Activated CD4-positive, alpha-beta T cell treated with anti-CD3 and anti-CD28 coated beads, Interleukin-2, amount 50 U/mL, for 1 hour (primary cell): ENCODE measurements at regions not wholly inside any gene's neighbourhood (a gene's known extent, or its start where the extent isn't known, plus 50 kb on each side); places are given as distances from the start of the nearest gene placed in this dataset.
"Not testable (repeated sequence)": the region's sequence is repeated elsewhere in the genome, so short reads cannot be mapped to it uniquely, and the experiment has no call there.

Experiments used
- DNase-seq: peaks from one replicate; pipeline ENCODE4 v3.0.0-alpha.2; 2020

DNA sequence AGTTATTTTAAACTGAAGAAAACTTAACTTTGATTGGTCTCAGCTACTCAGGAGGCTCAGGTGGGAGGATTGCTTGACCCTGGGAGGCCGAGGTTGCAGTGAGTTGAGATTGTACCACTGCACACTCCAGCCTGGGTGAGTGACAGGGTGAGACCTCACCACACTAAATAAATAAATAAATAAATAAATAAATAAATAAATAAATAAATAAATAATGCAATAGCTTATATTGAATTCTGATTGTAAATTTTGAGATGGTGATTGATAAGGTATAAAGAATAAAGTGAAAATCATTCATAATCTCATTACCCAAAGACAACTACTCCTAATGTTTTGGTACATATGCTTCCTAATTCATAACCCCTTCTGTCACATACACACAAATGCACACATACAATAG lies 58.1 kb downstream of the TUBA3C start:
- DNase-seq = no peak

DNA sequence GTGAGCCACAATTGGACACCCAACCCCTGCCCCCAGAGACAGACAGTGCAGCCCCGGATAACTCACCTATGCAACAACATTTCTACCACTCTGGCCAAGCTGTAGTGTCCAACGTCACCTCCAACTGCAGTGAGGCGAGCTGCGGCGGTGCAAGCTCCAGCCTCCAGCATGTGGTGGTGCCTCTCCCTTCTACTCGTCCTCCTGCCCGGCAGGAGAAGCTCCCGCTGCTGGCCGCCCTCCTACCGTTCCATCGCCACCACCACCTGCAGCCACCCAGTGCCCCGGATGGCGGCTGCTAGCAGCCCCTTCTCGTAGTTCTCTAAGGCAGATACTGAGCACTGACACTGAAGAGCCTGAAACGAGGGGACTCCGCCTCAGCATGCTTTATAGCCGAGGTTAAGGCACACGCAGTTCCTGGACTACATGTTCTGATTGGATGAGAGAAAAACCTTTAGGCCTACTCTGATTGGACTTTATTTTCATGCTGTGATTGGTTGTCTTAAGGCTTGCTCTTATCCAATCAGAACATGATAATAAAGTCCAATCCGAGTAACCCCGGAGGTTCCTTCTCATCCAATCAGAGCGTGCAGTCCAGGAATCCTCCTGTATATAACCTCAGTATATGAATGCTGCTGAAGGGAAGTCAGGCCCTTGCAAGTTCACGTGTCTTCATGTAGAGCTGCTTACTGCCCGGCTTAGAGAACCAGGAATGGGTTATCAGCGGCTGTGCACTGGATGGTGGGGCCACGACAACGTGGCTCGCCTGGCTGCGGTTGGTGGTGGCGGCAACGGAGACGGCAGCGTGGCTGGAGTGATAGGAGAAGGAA lies 63.5 kb downstream of the TUBA3C start:
- no peak for DNase-seq

GRCh38 chr13:19109225-19109624 lies 72.4 kb downstream of the TUBA3C start:
- DNase-seq = not testable (repeated sequence)

GRCh38 chr13:19103140-19103539 lies 78.5 kb downstream of the TUBA3C start:
- DNase-seq = no peak

DNA sequence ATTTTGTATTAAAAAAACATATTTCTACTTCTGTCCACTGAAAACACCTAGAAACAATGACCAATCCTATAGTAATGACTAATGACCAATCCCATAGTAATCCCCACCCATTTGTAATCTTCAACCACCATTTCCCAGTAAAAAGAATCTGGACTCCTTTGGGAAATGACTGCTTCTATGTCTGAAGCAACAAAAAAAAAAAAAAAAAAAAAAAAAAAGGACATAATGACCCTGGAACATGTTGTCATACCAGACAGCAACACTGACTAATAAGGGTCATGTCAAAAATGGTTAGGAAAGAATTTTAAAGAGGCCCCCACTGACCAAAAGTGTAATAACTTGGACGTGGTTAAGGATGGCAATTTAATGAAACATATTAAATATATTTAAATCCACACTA lies 88.3 kb downstream of the TUBA3C start:
- no peak for DNase-seq

GRCh38 chr13:19090495-19090894 lies 91.1 kb downstream of the TUBA3C start:
- DNase-seq = no peak

- DNase-seq = no peak
These were observed 92.3 kb downstream of the TUBA3C start for GRCh38 chr13:19089315-19089714.

DNA sequence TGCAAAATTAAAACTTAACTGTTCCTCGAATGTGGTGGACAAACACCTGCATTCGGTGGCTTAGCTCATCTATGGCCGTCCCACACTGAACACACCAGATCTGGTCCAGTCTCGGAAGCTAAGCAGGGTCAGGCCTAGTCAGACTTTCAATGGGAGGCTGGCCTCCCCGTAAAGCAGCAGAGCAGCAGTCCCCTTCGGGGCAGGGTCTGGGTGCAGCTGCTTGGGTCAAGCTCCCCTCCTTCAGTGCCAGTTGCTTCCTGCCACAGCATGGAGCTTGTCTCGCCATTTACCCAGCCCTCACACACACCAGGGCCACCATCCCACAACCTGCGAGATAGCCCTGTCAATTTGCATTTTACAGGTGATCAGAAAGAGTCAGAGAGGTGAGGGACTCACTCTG lies 93.2 kb downstream of the TUBA3C start:
- DNase-seq = no peak

GRCh38 chr13:19085876-19086275 lies 95.7 kb downstream of the TUBA3C start:
- DNase-seq = no peak

- DNase-seq = no peak
These were observed 96.4 kb downstream of the TUBA3C start for GRCh38 chr13:19085258-19085657.

- DNase-seq = no peak
These were observed 98.3 kb downstream of the TUBA3C start for GRCh38 chr13:19083340-19083739.

GRCh38 chr13:19075418-19075817 lies 106.2 kb downstream of the TUBA3C start:
- DNase-seq = no peak

GRCh38 chr13:19074519-19074918 lies 107.1 kb downstream of the TUBA3C start:
- no peak for DNase-seq

DNA sequence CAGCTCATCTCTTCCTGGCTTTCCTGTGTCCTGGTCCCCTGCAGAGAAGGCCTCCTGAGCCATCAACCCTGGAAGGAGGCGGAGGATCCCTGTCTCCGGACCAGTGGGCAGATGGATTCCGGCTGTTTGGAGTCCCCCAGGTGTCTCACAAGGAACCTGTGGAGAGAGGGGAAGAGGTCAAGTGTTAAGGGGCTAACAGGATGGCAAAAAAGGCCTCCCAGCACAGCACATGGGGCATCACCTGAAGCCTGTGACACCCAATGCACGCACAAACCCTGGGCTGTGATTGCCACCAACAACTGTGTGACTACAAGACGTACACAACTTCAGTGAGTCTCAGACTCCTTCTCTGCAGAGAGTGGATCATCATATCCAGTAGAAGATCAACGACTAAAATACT lies 107.5 kb downstream of the TUBA3C start:
- not testable (repeated sequence) for DNase-seq

- not testable (repeated sequence) for DNase-seq
These were observed 108.5 kb downstream of the TUBA3C start for GRCh38 chr13:19072956-19073706.

GRCh38 chr13:19072543-19072942 lies 109.1 kb downstream of the TUBA3C start:
- DNase-seq = no peak

DNA sequence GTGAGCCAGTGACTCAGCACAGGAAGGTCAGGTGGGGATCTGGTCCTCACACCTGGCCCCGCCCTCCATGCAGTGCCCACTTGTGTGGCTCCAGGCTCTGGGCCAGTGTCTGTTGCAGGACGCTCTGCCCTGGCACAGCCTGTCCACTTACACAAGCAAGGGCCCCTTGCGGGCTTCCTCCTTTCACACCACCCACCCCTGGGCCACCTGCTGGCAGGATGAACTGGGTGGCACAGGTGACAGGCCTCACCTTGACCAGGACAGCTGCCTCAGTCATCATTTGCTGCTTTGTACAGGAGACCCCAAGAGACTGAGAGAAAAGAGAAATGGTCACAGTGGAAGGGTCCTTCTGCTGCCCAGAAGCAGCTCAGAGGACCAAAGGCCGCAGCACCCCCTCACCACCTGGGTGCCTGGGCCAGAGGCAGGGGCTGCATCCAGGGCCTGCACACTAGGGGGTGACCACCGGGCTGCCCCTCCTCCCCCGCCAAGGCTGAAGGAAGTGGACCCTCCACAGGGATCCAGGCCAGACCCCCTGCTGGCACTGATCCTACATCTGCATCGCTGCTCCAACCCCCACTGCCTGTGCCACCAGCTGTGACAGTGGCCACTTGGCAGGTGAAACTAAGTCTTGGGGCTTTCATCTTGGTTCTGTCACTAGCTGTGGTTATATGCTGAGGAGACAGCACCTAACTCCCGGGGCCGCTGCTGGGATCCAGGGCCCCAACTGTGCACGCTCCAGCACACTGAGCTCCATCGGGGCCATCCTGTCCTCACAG lies 110.3 kb downstream of the TUBA3C start:
- DNase-seq = no peak

DNA sequence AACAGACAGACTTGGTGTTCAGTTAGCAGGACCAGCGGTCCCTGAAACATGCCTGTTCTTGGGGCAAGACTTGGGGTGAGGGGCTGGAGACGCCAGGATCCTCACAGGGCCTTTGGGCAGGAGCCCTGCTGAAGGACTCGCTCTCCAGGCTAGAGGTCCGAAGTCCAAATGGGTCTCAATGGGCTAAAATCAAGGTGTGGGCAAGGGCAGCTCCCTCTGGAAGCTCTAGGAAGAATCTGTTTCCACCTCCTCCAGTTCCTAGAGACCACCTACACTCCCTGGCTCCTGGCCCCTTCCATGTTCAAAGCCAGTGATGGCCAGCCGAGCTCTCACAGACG lies 111.3 kb downstream of the TUBA3C start:
- DNase-seq = no peak

- DNase-seq = no peak
These were observed 111.8 kb downstream of the TUBA3C start for GRCh38 chr13:19069684-19070397.

- DNase-seq = no peak
These were observed 112.9 kb downstream of the TUBA3C start for GRCh38 chr13:19068691-19069090.

- no peak for DNase-seq
These were observed 113.9 kb downstream of the TUBA3C start for GRCh38 chr13:19067767-19068166.

- no peak for DNase-seq
These were observed 118.8 kb downstream of the TUBA3C start for GRCh38 chr13:19062801-19063200.
